Endothelial cell of umbilical vein (primary cell): ENCODE measurements at regions not wholly inside any gene's neighbourhood (a gene's known extent, or its start where the extent isn't known, plus 50 kb on each side); places are given as distances from the start of the nearest gene placed in this dataset.

Experiments
- BruUV-seq: library from RNA; stranded (reverse); fragments of 400-500 nt; replicated peaks from 2 replicates; lab custom pipeline; 2021; lab: Mats Ljungman, UMichigan
- CTCF ChIA-PET: fragments of 300-600, 350-600 bp; sonication (Branson Sonifier 250); formaldehyde crosslinking; loops from one replicate; lab custom pipeline; 2021; ENCODE audit warnings: antibody characterized with exemption, inconsistent platforms; lab: Charles Lee
- POLR2A ChIA-PET: fragments of 300-600, 350-600 bp; sonication (Branson Sonifier 250); formaldehyde crosslinking; loops from one replicate; lab custom pipeline; 2021; ENCODE audit warnings: antibody characterized with exemption, inconsistent platforms; lab: Charles Lee
- DNase-seq: peaks from one replicate; pipeline ENCODE4 v3.0.0-alpha.2; 2011; ENCODE audit warnings: low read depth, low spot score
- FAIRE-seq: peaks from 2 replicates; lab custom pipeline; 2011; peaks lifted over from hg19 to GRCh38; lab: Jason Lieb, UNC
- H2AFZ ChIP-seq: 2 replicates; pipeline ENCODE4 v1.6.0; 2012; ENCODE audit warnings: low read depth, low read length, control low read depth, inconsistent platforms
- H3K27ac ChIP-seq: 2 replicates; pipeline ENCODE4 v1.5.1; 2011; ENCODE audit warnings: low read depth, mild to moderate bottlenecking, control low read depth, low read length, moderate library complexity; ENCODE audit not compliant: insufficient read depth
- H3K27me3 ChIP-seq, 2 experiments: 2 replicates each; pipeline versions ENCODE4 v1.6.0 to v1.6.1; 2011; ENCODE audit warnings: low read length in 2 of 2, mixed read lengths in 1 of 2; ENCODE audit not compliant: control insufficient read depth in 2 of 2, insufficient read depth in 2 of 2
- H3K36me3 ChIP-seq, 2 experiments: 2 replicates in 1 of 2; 3 replicates in 1 of 2; pipeline ENCODE4 v1.5.1; 2011; ENCODE audit warnings: low read length in 2 of 2, mild to moderate bottlenecking in 1 of 2, moderate library complexity in 1 of 2; ENCODE audit not compliant: control insufficient read depth in 2 of 2, insufficient read depth in 2 of 2; ENCODE audit errors: extremely low read depth in 1 of 2
- H3K4me1 ChIP-seq: 3 replicates; pipeline ENCODE4 v1.5.1; 2011; ENCODE audit warnings: mild to moderate bottlenecking, low read length; ENCODE audit not compliant: control insufficient read depth, insufficient read depth; ENCODE audit errors: extremely low read depth
- H3K4me2 ChIP-seq: 2 replicates; pipeline ENCODE4 v1.6.1; 2011; ENCODE audit warnings: low read length, control low read depth, mixed read lengths; ENCODE audit not compliant: insufficient read depth
- H3K4me3 ChIP-seq, 3 experiments: fragments of 200-600 bp in 1 of 3; sonication (generic), shearing (Covaris generic) in 1 of 3; replicated peaks in 1 of 3; 2 replicates each; pipeline ENCODE4 v1.5.1; 2011 to 2016; ENCODE audit warnings: control low read depth in 3 of 3, low read length in 3 of 3, mild to moderate bottlenecking in 2 of 3, inconsistent platforms in 1 of 3, low read depth in 1 of 3, moderate library complexity in 1 of 3; ENCODE audit not compliant: insufficient read depth in 1 of 3
- H3K79me2 ChIP-seq: 2 replicates; pipeline ENCODE4 v1.6.0; 2012; ENCODE audit warnings: low read length, inconsistent platforms; ENCODE audit not compliant: control insufficient read depth, insufficient read depth
- H3K9ac ChIP-seq: replicated peaks from 2 replicates; pipeline ENCODE3; 2011; ENCODE audit warnings: low read length, control low read depth; ENCODE audit not compliant: insufficient read depth; ENCODE audit errors: extremely low read depth
- H3K9me1 ChIP-seq: replicated peaks from 3 replicates; pipeline ENCODE4 v1.6.0; 2011; ENCODE audit warnings: mild to moderate bottlenecking, low read length; ENCODE audit not compliant: control insufficient read depth, insufficient read depth; ENCODE audit errors: extremely low read depth
- H3K9me3 ChIP-seq: replicated peaks from 2 replicates; pipeline ENCODE4 v1.5.1; 2012; ENCODE audit warnings: low read length, inconsistent platforms; ENCODE audit not compliant: control insufficient read depth, insufficient read depth
- H4K20me1 ChIP-seq: replicated peaks from 2 replicates; pipeline ENCODE3; 2011; ENCODE audit warnings: mild to moderate bottlenecking, low read length; ENCODE audit not compliant: control insufficient read depth, insufficient read depth; ENCODE audit errors: extremely low read depth
- EZH2 ChIP-seq: IDR thresholded peaks from 2 replicates; pipeline ENCODE4 v1.6.1; 2012; ENCODE audit warnings: borderline replicate concordance, low read depth, mild to moderate bottlenecking, moderate library complexity, low read length, inconsistent platforms; ENCODE audit not compliant: severe bottlenecking
- FOS ChIP-seq: IDR thresholded peaks from 2 replicates; pipeline ENCODE4 v1.6.1; 2011; ENCODE audit warnings: mild to moderate bottlenecking, low read length, moderate library complexity, borderline replicate concordance; ENCODE audit not compliant: insufficient read depth
- GATA2 ChIP-seq: IDR thresholded peaks from 2 replicates; pipeline ENCODE4 v1.7.0; 2011; ENCODE audit warnings: low read depth, mild to moderate bottlenecking, moderate library complexity, mixed read lengths, low read length; ENCODE audit not compliant: insufficient read length, insufficient read depth
- JUN ChIP-seq: IDR thresholded peaks from 2 replicates; pipeline ENCODE4 v1.6.1; 2011; ENCODE audit warnings: borderline replicate concordance, low read depth; ENCODE audit not compliant: insufficient read length, insufficient read depth
- MYC ChIP-seq: IDR thresholded peaks from one replicate; pipeline ENCODE4 v1.6.1; 2011; ENCODE audit warnings: mild to moderate bottlenecking, low read depth, low read length
- POLR2A ChIP-seq: IDR thresholded peaks from 2 replicates; pipeline ENCODE4 v1.6.1; 2012; ENCODE audit warnings: low read depth, mild to moderate bottlenecking, control low read depth, low read length
- POLR2AphosphoS5 ChIP-seq: IDR thresholded peaks from 2 replicates; pipeline ENCODE4 v1.6.1; 2012; ENCODE audit warnings: low read depth, mild to moderate bottlenecking, control low read depth, low read length, moderate library complexity; ENCODE audit not compliant: insufficient read depth
- dilution Hi-C: fragments of 300-500 bp; cut with MboI; formaldehyde crosslinking; loops from one replicate; pipeline ENCODE4 v1.15.0; 2019; ENCODE audit warnings: low sequenced_read_pairs; ENCODE audit not compliant: extremely low pct_ligation_motif_present
- intact Hi-C: fragments of 100-400 bp; cut with micrococcal nuclease; formaldehyde crosslinking; loops from one replicate; pipeline ENCODE4 v1.10.0; 2022
- TF ChIP-seq, protein P1 (sequence below): IDR thresholded peaks from 2 replicates; pipeline ENCODE4 v1.6.1; 2011; ENCODE audit not compliant: insufficient read depth, insufficient read length
- TF ChIP-seq, protein P2 (sequence below), 2 donors: IDR thresholded peaks; 1 replicate in 1 of 2; 2 replicates in 1 of 2; pipeline ENCODE4 v1.5.1; 2011; ENCODE audit warnings: low read length in 2 of 2, mild to moderate bottlenecking in 2 of 2, moderate library complexity in 2 of 2, control low read depth in 1 of 2, inconsistent platforms in 1 of 2, low read depth in 1 of 2; ENCODE audit not compliant: insufficient read depth in 1 of 2; ENCODE audit errors: extremely low read depth in 1 of 2

DNA sequence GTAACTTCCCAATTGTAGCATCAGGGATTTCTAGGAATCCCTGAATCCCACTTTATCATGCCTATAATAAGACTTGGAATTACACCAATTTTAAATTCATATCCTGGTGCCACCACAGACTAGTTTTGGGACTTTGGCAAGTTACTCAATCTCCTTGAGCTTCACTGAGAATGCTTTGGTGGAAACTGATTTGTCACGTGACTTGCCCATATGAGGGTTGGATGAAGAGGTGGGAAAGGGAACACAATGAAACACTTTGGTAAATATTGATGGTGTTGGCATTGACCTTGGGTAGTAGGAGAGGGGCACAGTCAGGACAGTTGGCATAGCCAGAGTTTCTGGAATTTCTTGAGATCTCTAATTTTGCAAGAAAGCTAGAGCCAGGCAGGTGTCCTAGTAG, 452.2 kb downstream of the SLC4A3 start:
- ChIA-PET CTCF (no interaction called here), POLR2A (no interaction called here)
- H3K27ac ChIP-seq = no peak overlapping the region
- H3K9me1 ChIP-seq = no peaks in the 10 kb centered on the region
- no peaks in the 10 kb centered on the region for H3K79me2 ChIP-seq
- H3K4me3 ChIP-seq = no peak overlapping the region
- no peaks in the 10 kb centered on the region for H3K27me3 ChIP-seq
- no TSS peak for BruUV-seq
- H3K36me3 ChIP-seq = no peaks in the 10 kb centered on the region
- H3K9ac ChIP-seq = no peak overlapping the region
- DNase-seq (no peak), FAIRE-seq (no peak)
- intact Hi-C loops = no loop called here
- H3K9me3 ChIP-seq = no peaks in the 10 kb centered on the region
- H3K4me2 ChIP-seq = no peak overlapping the region
- H4K20me1 ChIP-seq = no peaks in the 10 kb centered on the region
- no peaks in the 10 kb centered on the region for H3K4me1 ChIP-seq
- no peak overlapping the region for H2AFZ ChIP-seq
- dilution Hi-C loops = no loop called here
- TF ChIP-seq MYC = no peak
- TF ChIP-seq, protein P1, sequence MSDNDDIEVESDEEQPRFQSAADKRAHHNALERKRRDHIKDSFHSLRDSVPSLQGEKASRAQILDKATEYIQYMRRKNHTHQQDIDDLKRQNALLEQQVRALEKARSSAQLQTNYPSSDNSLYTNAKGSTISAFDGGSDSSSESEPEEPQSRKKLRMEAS = no peak
- TF ChIP-seq EZH2 = no peak
- no peak for TF ChIP-seq POLR2AphosphoS5
- no peak for TF ChIP-seq GATA2
- TF ChIP-seq, protein P2, sequence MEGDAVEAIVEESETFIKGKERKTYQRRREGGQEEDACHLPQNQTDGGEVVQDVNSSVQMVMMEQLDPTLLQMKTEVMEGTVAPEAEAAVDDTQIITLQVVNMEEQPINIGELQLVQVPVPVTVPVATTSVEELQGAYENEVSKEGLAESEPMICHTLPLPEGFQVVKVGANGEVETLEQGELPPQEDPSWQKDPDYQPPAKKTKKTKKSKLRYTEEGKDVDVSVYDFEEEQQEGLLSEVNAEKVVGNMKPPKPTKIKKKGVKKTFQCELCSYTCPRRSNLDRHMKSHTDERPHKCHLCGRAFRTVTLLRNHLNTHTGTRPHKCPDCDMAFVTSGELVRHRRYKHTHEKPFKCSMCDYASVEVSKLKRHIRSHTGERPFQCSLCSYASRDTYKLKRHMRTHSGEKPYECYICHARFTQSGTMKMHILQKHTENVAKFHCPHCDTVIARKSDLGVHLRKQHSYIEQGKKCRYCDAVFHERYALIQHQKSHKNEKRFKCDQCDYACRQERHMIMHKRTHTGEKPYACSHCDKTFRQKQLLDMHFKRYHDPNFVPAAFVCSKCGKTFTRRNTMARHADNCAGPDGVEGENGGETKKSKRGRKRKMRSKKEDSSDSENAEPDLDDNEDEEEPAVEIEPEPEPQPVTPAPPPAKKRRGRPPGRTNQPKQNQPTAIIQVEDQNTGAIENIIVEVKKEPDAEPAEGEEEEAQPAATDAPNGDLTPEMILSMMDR (IDR thresholded peaks at IDR 0.05; ENCODE audit: extremely low read depth in 1 of 2, insufficient read depth in 1 of 2, low read depth in 1 of 2, low read length in 2 of 2) = no peak
- no peak for TF ChIP-seq POLR2A
- TF ChIP-seq FOS = no peak
- TF ChIP-seq JUN = no peak
